ENCODE measurements at regions not wholly inside any gene's neighbourhood (a gene's known extent, or its start where the extent isn't known, plus 50 kb on each side); places are given as distances from the start of the nearest gene placed in this dataset.

GRCh38 chr19:28008695-28009094 is 1204.3 kb downstream of the UQCRFS1 start:
- TF ChIP-seq TCF7 (IDR thresholded peaks at IDR 0.05; ENCODE audit: borderline replicate concordance) (no peak), TAF1 (IDR thresholded peaks at IDR 0.05; ENCODE audit: borderline replicate concordance, low read depth, low read length) (no peak), NR2C2 (IDR thresholded peaks at IDR 0.05; ENCODE audit: borderline replicate concordance, control insufficient read depth, insufficient read length, low read depth) (no peak), ZNF274 (IDR thresholded peaks at IDR 0.05; ENCODE audit: insufficient read depth, insufficient read length) (no peak), POLR2AphosphoS5 (IDR thresholded peaks at IDR 0.05; ENCODE audit: low read length) (no peak)
- TF ChIP-seq, protein P1, sequence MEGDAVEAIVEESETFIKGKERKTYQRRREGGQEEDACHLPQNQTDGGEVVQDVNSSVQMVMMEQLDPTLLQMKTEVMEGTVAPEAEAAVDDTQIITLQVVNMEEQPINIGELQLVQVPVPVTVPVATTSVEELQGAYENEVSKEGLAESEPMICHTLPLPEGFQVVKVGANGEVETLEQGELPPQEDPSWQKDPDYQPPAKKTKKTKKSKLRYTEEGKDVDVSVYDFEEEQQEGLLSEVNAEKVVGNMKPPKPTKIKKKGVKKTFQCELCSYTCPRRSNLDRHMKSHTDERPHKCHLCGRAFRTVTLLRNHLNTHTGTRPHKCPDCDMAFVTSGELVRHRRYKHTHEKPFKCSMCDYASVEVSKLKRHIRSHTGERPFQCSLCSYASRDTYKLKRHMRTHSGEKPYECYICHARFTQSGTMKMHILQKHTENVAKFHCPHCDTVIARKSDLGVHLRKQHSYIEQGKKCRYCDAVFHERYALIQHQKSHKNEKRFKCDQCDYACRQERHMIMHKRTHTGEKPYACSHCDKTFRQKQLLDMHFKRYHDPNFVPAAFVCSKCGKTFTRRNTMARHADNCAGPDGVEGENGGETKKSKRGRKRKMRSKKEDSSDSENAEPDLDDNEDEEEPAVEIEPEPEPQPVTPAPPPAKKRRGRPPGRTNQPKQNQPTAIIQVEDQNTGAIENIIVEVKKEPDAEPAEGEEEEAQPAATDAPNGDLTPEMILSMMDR (IDR thresholded peaks at IDR 0.05 in 2 of 3, conservative IDR thresholded peaks at IDR 0.05 in 1 of 3; ENCODE audit: control insufficient read depth in 2 of 3, extremely low read depth in 1 of 3, insufficient read depth in 1 of 3, low read depth in 3 of 3, low read length in 3 of 3): no peak
